HG03280 (cell line): ENCODE measurements at regions not wholly inside any gene's neighbourhood (a gene's known extent, or its start where the extent isn't known, plus 50 kb on each side); places are given as distances from the start of the nearest gene placed in this dataset.

Experiments
- ATAC-seq: cut with Tn5 transposase; IDR thresholded peaks from one replicate; pipeline ENCODE4 v1.9.1; 2021; ENCODE audit warnings: mild to moderate bottlenecking, moderate library complexity; ENCODE audit not compliant: unreplicated experiment

- no peak for ATAC-seq
These were observed 177.1 kb upstream of the CHRNA7 start for GRCh38 chr15:31852933-31853799.

- no peak for ATAC-seq
These were observed 173.7 kb upstream of the CHRNA7 start for GRCh38 chr15:31856581-31856980.

- no peak for ATAC-seq
These were observed 173.1 kb upstream of the CHRNA7 start for GRCh38 chr15:31857194-31857593.

- ATAC-seq, result no peak
These were observed 172.3 kb upstream of the CHRNA7 start for GRCh38 chr15:31858026-31858425.

- no peak for ATAC-seq
These were observed 164.1 kb upstream of the CHRNA7 start for GRCh38 chr15:31866248-31866647.

- no peak for ATAC-seq
These were observed 162.5 kb upstream of the CHRNA7 start for GRCh38 chr15:31867536-31868442.

GRCh38 chr15:31869686-31870307 is 160.5 kb upstream of the CHRNA7 start:
- ATAC-seq, result peak; percentile 13

GRCh38 chr15:31870328-31871165 is 159.8 kb upstream of the CHRNA7 start, which contains the start of gene OTUD7A:
TSS of gene OTUD7A (minus strand) at chr15:31870673.
- ATAC-seq, result peak; percentile 87

GRCh38 chr15:31871166-31871886 is 159.0 kb upstream of the CHRNA7 start:
- no peak for ATAC-seq

GRCh38 chr15:31871887-31872281 is 158.4 kb upstream of the CHRNA7 start:
- no peak for ATAC-seq

- ATAC-seq, result no peak
These were observed 143.1 kb upstream of the CHRNA7 start for GRCh38 chr15:31887246-31887645.

GRCh38 chr15:31892513-31892912 is 137.8 kb upstream of the CHRNA7 start:
- ATAC-seq, result no peak

- ATAC-seq, result no peak
These were observed 136.5 kb upstream of the CHRNA7 start for GRCh38 chr15:31893780-31894179.

- no peak for ATAC-seq
These were observed 132.6 kb upstream of the CHRNA7 start for GRCh38 chr15:31897746-31898145.

GRCh38 chr15:31901501-31901900 is 128.8 kb upstream of the CHRNA7 start:
- no peak for ATAC-seq

- ATAC-seq, result no peak
These were observed 125.3 kb upstream of the CHRNA7 start for GRCh38 chr15:31905054-31905453.

GRCh38 chr15:31925541-31925940 is 104.8 kb upstream of the CHRNA7 start:
- no peak for ATAC-seq

GRCh38 chr15:31930967-31931366 is 99.3 kb upstream of the CHRNA7 start:
- no peak for ATAC-seq

GRCh38 chr15:31932576-31932975 is 97.7 kb upstream of the CHRNA7 start:
- ATAC-seq, result no peak

- ATAC-seq, result no peak
These were observed 95.5 kb upstream of the CHRNA7 start for GRCh38 chr15:31934821-31935220.
